ENCODE measurements at regions not wholly inside any gene's neighbourhood (a gene's known extent, or its start where the extent isn't known, plus 50 kb on each side); places are given as distances from the start of the nearest gene placed in this dataset.
"Not testable (repeated sequence)": the region's sequence is repeated elsewhere in the genome, so short reads cannot be mapped to it uniquely, and the experiment has no call there.

- TF ChIP-seq, protein P1, sequence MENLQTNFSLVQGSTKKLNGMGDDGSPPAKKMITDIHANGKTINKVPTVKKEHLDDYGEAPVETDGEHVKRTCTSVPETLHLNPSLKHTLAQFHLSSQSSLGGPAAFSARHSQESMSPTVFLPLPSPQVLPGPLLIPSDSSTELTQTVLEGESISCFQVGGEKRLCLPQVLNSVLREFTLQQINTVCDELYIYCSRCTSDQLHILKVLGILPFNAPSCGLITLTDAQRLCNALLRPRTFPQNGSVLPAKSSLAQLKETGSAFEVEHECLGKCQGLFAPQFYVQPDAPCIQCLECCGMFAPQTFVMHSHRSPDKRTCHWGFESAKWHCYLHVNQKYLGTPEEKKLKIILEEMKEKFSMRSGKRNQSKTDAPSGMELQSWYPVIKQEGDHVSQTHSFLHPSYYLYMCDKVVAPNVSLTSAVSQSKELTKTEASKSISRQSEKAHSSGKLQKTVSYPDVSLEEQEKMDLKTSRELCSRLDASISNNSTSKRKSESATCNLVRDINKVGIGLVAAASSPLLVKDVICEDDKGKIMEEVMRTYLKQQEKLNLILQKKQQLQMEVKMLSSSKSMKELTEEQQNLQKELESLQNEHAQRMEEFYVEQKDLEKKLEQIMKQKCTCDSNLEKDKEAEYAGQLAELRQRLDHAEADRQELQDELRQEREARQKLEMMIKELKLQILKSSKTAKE (CRISPR knock-in tag; IDR thresholded peaks at IDR 0.05; ENCODE audit: borderline replicate concordance), result not testable (repeated sequence)
- TF ChIP-seq POLR2A (IDR thresholded peaks at IDR 0.05; ENCODE audit: insufficient read depth in 1 of 2, low read depth in 2 of 2, low read length in 2 of 2); ZBTB40 (IDR thresholded peaks at IDR 0.05); ZBTB40 (CRISPR knock-in tag; IDR thresholded peaks at IDR 0.05); MXI1 (IDR thresholded peaks at IDR 0.05; ENCODE audit: borderline replicate concordance, low read depth, low read length); ZBTB49 (CRISPR knock-in tag; IDR thresholded peaks at IDR 0.05; ENCODE audit: borderline replicate concordance); EZH2 (conservative IDR thresholded peaks at IDR 0.05; ENCODE audit: low read depth, low read length); SALL2 (CRISPR knock-in tag; IDR thresholded peaks at IDR 0.05); CAMTA2 (CRISPR knock-in tag; IDR thresholded peaks at IDR 0.05; ENCODE audit: borderline replicate concordance); POLR2AphosphoS5 (IDR thresholded peaks at IDR 0.05; ENCODE audit: low read depth, low read length); ZSCAN20 (CRISPR knock-in tag; IDR thresholded peaks at IDR 0.05; ENCODE audit: borderline replicate concordance); ZNF660 (CRISPR knock-in tag; IDR thresholded peaks at IDR 0.05; ENCODE audit: borderline replicate concordance, low read depth): not testable (repeated sequence)
These were observed 350.7 kb upstream of the ZFHX3 start for GRCh38 chr16:73398604-73399003.

Data from HepG2 (cell line).